Skeletal muscle tissue (tissue), 3 donors: ENCODE measurements at regions not wholly inside any gene's neighbourhood (a gene's known extent, or its start where the extent isn't known, plus 50 kb on each side); places are given as distances from the start of the nearest gene placed in this dataset.

ENCODE experiments used
- H3K27ac ChIP-seq: one replicate; pipeline ENCODE4 v1.7.0; 2013; ENCODE audit warnings: mild to moderate bottlenecking, low read depth, low read length, inconsistent platforms
- H3K27me3 ChIP-seq, 3 donors: one replicate each; pipeline ENCODE4 v1.7.0; 2013; ENCODE audit warnings: low read length in 3 of 3; ENCODE audit not compliant: control insufficient read depth in 3 of 3, insufficient read depth in 3 of 3
- H3K36me3 ChIP-seq, 3 donors: one replicate each; pipeline ENCODE4 v1.7.0; 2013; ENCODE audit warnings: low read length in 3 of 3; ENCODE audit not compliant: control insufficient read depth in 3 of 3, insufficient read depth in 3 of 3
- H3K4me1 ChIP-seq, 3 donors: one replicate each; pipeline ENCODE4 v1.7.0; 2013; ENCODE audit warnings: low read length in 3 of 3, mild to moderate bottlenecking in 3 of 3; ENCODE audit not compliant: control insufficient read depth in 3 of 3, insufficient read depth in 3 of 3
- H3K4me3 ChIP-seq, 3 donors: one replicate each; pipeline ENCODE4 v1.7.0; 2013; ENCODE audit warnings: low read length in 3 of 3
- H3K9ac ChIP-seq, 3 donors: one replicate each; pipeline ENCODE4 v1.7.0; 2013; ENCODE audit warnings: low read length in 3 of 3, mild to moderate bottlenecking in 3 of 3, moderate library complexity in 2 of 3, low read depth in 1 of 3
- H3K9me3 ChIP-seq, 3 donors: one replicate each; pipeline ENCODE4 v1.7.0; 2013; ENCODE audit warnings: low read length in 3 of 3; ENCODE audit not compliant: control insufficient read depth in 3 of 3
- donor health status: Osteomylitis.

DNA sequence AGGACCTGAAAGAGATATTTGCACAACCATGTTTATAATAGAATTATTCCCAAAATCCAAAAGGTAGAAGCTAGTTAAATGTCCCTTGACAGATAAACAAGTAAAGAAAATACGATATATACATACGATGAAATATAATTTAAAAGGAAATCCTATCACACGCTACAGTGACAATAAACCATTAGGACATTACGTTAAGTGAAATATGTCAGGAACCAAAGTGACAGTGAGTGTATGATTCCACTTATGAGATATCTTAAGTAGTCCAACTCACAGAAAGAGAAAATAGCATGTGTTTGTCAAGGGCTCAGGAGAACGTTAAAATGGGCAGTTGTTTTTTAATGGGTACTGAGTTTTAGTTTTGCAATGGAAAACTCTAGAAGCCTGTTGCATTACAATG is 212.7 kb upstream of the PMFBP1 start:
- Histone ChIP-seq H3K9ac (no peak overlapping the region), H3K36me3 (no peaks in the 10 kb centered on the region), H3K4me3 (no peak overlapping the region), H3K9me3 (no peaks in the 10 kb centered on the region), H3K27ac (no peak overlapping the region), H3K27me3 (no peaks in the 10 kb centered on the region), H3K4me1 (no peaks in the 10 kb centered on the region)

DNA sequence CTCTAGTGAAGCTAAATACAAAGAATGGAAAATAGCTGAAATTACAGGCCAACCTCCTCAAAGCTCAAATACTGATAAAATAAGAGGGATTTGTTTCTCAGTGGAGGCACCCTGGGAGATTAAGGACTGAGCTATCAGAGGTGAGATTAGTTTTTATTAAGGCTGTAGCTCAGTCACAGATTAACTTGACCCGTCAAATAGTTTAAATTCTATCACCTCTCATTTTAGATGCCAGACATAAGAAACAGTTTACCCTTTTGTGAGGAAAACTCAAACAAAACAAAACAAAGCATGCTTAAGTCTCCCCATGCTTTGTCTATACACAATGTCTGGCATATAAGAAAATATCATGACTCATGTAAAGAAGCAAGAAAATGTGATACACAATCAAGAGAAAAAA is 208.3 kb upstream of the PMFBP1 start:
- H3K36me3 ChIP-seq = no peaks in the 10 kb centered on the region
- no peak overlapping the region for H3K9ac ChIP-seq
- H3K4me3 ChIP-seq = no peak overlapping the region
- H3K9me3 ChIP-seq = no peaks in the 10 kb centered on the region
- H3K27ac ChIP-seq = no peak overlapping the region
- H3K27me3 ChIP-seq = no peaks in the 10 kb centered on the region
- no peaks in the 10 kb centered on the region for H3K4me1 ChIP-seq

DNA sequence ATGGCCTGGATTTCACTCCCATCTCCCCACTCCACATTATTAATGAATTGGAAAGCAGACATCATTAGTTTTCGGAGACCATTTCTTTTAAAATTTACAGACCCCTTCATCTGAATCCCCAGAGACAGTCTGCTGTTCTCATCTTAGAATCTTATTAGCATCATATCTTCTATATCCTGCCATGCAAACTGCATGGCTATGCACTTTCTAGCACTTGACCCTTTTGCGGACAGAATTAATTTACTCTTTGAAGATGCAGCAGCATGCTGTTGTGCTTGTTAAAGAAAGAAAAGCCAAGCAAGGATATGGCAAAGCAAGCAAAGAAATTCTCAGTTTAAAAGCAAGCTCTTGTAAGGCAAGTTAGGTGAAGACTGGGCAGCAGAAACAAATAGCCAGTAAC is 201.2 kb upstream of the PMFBP1 start:
- Histone ChIP-seq H3K27ac (no peak overlapping the region), H3K4me3 (no peak overlapping the region), H3K27me3 (no peaks in the 10 kb centered on the region), H3K9ac (no peak overlapping the region), H3K4me1 (no peaks in the 10 kb centered on the region), H3K9me3 (no peaks in the 10 kb centered on the region), H3K36me3 (no peaks in the 10 kb centered on the region)

DNA sequence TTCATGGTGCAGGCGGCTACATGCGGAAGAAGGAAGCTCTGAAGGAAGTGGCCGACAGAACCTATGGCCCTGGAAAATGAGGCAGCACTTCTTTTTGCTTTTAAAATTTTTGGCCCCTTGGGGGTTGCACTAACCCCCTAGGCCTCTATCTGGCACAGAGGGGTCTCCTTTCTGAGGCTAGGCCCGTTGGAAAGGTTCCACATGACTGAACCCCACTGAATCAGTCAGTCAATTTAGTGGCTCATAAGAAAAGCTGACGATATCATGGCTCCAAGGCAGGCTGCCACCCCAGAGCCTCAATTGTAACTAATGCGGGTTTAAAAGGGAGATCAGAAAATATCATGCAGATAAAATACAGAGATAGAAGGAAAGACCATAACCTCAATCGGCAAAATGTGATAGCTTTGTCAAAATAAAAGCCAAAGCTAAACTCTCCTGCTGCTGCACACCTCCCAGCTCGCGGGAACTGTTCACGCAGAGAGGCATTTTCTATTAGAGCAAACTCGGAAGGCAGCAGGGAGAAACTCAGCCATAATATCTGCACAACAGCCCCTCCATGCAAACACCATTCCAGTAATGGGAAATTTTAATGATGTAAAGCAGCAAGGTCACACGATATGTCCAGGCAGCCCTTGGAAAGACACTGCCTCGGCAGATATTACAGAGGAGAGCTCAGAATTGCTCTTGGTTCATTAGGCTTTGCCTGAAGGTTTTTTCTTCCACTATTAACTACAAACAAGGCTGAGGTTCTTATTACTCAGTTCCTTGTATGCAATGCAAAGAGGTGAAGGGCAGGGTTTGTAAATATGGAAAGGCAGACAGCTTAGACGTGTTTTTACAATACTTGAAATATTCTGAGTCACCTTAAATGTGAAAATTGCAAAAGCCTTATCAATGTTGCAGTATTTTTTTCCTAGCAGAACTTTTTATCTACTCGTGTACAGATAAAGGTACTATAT is 200.4 kb upstream of the PMFBP1 start:
- Histone ChIP-seq H3K27ac (no peak overlapping the region), H3K4me3 (no peak overlapping the region), H3K9me3 (no peaks in the 10 kb centered on the region)

DNA sequence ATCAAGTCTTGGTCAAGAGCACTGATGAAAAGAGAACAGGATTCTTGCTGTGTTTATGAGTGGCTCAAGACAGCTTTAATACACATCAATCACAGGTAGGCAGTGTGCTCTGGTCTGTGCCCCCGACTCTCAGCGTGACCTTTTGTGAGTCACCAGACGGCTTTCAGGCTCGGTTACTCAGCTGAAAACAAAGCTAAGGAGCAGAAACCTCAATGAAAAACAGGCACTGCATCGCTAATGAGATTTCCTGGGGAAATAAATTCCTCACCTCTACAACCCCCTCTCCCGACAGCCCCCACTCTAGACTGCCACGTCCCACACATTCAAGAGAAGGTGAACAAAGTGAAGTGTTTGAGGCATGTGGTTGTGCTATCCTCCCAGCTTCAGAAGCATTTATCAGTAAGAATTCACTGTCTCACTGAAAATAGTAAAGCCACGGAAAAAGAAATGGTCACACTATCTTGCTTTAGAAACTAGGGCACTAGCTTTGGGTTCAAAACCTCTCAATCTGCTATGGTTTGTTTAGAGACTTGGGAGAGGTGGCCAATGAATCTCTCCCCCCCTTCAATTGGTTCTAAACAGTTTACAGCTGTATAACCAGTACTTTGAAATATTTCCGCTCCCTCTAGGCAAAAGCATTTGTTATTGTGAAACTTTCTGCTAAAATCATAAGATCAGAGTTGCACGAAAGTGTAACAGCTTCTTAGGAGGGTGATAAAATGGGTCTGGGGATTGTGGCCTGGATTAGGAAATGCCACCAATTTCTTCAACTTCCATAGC is 199.5 kb upstream of the PMFBP1 start:
- Histone ChIP-seq H3K4me1 (no peaks in the 10 kb centered on the region), H3K36me3 (no peaks in the 10 kb centered on the region), H3K27ac (no peak overlapping the region), H3K27me3 (no peaks in the 10 kb centered on the region), H3K9ac (no peak overlapping the region), H3K4me3 (no peak overlapping the region), H3K9me3 (no peaks in the 10 kb centered on the region)

More for the DNA sequence above, 200.4 kb upstream of the PMFBP1 start:
- no peaks in the 10 kb centered on the region for H3K4me1 ChIP-seq
- H3K36me3 ChIP-seq = no peaks in the 10 kb centered on the region
- H3K9ac ChIP-seq = no peak overlapping the region
- H3K27me3 ChIP-seq = no peaks in the 10 kb centered on the region

DNA sequence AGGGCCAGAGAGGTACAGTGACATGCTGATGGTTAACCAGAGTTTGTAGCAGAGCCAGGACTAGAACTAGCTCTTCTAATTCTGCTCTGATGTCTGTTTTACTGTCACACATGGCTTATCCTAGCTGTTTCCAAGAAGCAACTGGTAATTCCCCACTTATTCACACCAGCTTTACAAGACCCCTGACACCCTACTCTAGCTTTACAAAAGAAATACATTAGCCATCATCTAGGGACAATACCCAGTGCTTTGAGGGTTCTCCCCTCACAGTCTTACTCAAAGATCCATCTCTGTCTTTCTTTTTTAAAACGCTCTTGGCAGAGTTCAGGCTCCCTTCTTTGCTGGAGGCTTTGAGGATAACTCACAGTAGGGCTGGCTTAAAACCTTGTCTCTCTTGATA is 197.3 kb upstream of the PMFBP1 start:
- H3K9me3 ChIP-seq = peaks cover 0 to 3% (median 0%) of the 10 kb centered on the region in 3 donors

DNA sequence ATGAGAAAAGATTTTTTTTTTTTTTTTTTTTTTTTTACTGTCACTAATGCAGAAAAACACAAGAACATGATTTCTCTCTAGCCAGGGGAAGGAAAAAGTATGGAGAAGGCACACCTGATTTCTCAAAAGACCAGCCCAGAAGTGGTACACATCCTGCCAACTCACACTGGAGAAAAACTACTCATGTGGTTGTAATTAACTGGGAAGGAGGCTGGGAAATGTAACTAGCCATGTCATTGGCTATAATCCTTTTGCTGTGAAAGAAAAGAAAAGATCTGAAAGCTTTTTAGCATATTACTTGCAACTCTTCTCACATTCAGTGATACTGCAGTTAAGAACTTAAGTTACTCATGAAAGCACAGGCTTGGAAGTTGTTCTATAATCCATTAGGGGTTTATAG is 195.9 kb upstream of the PMFBP1 start:
- Histone ChIP-seq H3K4me1 (no peaks in the 10 kb centered on the region), H3K9ac (no peak overlapping the region), H3K4me3 (no peak overlapping the region), H3K27ac (no peak overlapping the region), H3K36me3 (no peaks in the 10 kb centered on the region), H3K27me3 (no peaks in the 10 kb centered on the region), H3K9me3 (peaks cover 0 to 3% (median 0%) of the 10 kb centered on the region in 3 donors)

More for the DNA sequence above, 197.3 kb upstream of the PMFBP1 start:
- Histone ChIP-seq H3K27ac (no peak overlapping the region), H3K27me3 (no peaks in the 10 kb centered on the region), H3K4me1 (no peaks in the 10 kb centered on the region), H3K4me3 (no peak overlapping the region), H3K36me3 (no peaks in the 10 kb centered on the region), H3K9ac (no peak overlapping the region)

DNA sequence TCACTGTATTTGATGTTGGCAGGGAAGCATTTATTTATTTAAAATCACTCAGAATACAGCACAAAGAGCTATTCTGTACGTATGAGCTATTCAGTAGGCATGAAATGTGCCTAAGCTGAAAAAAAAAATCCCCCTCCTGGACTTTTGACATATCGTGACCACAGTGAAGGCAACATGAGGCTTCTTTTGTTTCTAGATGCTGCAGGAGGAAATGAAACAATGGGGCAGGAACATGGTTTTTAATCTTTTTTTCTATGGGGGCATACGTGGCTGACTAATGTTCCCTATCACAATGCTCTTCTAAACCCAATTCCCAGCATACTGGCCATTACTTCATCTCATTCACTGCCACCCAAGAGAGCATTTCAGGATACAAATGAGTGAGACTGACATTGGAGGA is 191.0 kb upstream of the PMFBP1 start:
- Histone ChIP-seq H3K27ac (no peak overlapping the region), H3K9ac (no peak overlapping the region), H3K9me3 (peaks cover 0 to 3% (median 0%) of the 10 kb centered on the region in 3 donors), H3K4me1 (no peaks in the 10 kb centered on the region), H3K4me3 (no peak overlapping the region), H3K36me3 (no peaks in the 10 kb centered on the region), H3K27me3 (no peaks in the 10 kb centered on the region)

DNA sequence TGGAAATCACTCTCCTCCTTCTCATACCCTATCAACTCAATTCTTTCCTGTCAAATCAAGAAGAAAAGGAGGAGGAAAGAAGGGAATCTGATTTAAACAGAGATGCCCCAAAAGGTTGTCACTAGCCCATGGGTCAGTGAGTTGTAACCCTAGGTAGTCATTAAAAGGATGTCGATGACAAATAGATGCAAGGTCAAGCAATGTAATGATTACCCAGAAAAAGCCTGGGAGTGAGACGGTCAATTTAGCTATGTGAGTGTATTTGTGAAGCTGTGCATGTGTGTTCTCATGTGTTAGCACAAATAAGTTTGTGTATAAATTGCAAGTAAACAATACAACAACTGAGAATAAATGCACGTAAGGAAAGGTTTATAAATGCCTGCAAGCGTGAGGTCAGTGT is 190.5 kb upstream of the PMFBP1 start:
- H3K4me1 ChIP-seq = no peaks in the 10 kb centered on the region
- no peak overlapping the region for H3K4me3 ChIP-seq
- no peaks in the 10 kb centered on the region for H3K36me3 ChIP-seq
- H3K27ac ChIP-seq = no peak overlapping the region
- H3K27me3 ChIP-seq = no peaks in the 10 kb centered on the region
- H3K9me3 ChIP-seq = peaks cover 0 to 3% (median 0%) of the 10 kb centered on the region in 3 donors
- no peak overlapping the region for H3K9ac ChIP-seq

DNA sequence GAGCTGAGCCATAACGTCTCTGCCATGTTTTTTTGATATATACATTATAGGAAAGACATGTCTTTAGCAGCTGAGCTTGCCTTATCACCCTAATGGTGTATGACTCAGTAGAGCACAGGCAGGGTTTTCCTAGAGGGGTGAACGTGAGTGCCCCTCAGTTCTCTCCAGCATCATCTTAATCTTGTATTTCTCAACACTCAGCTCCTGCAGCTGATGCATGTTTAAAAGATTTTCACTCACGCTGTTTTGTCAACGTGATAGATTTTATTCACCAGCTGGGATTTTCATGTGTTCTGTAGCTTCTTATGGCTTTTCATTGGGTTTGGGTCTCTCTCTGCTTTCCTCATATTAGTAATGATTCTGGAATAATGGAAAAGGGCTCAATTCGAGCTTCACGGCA is 186.0 kb upstream of the PMFBP1 start:
- Histone ChIP-seq H3K4me1 (no peaks in the 10 kb centered on the region), H3K9me3 (no peaks in the 10 kb centered on the region), H3K27me3 (no peaks in the 10 kb centered on the region), H3K9ac (no peak overlapping the region), H3K36me3 (no peaks in the 10 kb centered on the region), H3K4me3 (no peak overlapping the region), H3K27ac (no peak overlapping the region)
